ENCODE measurements at regions not wholly inside any gene's neighbourhood (a gene's known extent, or its start where the extent isn't known, plus 50 kb on each side); places are given as distances from the start of the nearest gene placed in this dataset.

GRCh38 chr3:75138345-75138744 lies 523.9 kb upstream of the CNTN3 start:
- Histone ChIP-seq H3K27me3 (no peaks in the 10 kb centered on the region), H3K27ac (no peak overlapping the region), H3K9me3 (peaks cover 0 to 16% (median 0%) of the 10 kb centered on the region in 11 donors), H3K4me1 (no peaks in the 10 kb centered on the region), H3K4me3 (no peak overlapping the region), H3K36me3 (no peaks in the 10 kb centered on the region)
- 93% methylated on average over 7 of the region's 7 CpGs for WGBS, 2 donors
- ATAC-seq: no peak
- intact Hi-C loops (cut with DNase I): no loop called here
- no peak for TF ChIP-seq CTCF (IDR thresholded peaks at IDR 0.05)
- DNase-seq: no peak

GRCh38 chr3:75140904-75141615 lies 523.1 kb upstream of the FRG2C start:
- H3K27ac ChIP-seq: no peak overlapping the region
- no peak for ATAC-seq
- peaks cover 0 to 8% (median 0%) of the 10 kb centered on the region in 11 donors for H3K9me3 ChIP-seq
- H3K36me3 ChIP-seq: no peaks in the 10 kb centered on the region
- no peaks in the 10 kb centered on the region for H3K4me1 ChIP-seq
- TF ChIP-seq CTCF (IDR thresholded peaks at IDR 0.05): no peak
- H3K4me3 ChIP-seq: no peak overlapping the region
- H3K27me3 ChIP-seq: no peaks in the 10 kb centered on the region
- WGBS, 2 donors: 85 to 88% methylated on average over 8 of the region's 8 CpGs
- no peak for DNase-seq
- intact Hi-C loops (cut with DNase I): no loop called here

- Histone ChIP-seq H3K27me3 (no peaks in the 10 kb centered on the region), H3K27ac (no peak overlapping the region), H3K9me3 (no peaks in the 10 kb centered on the region), H3K4me1 (no peaks in the 10 kb centered on the region), H3K36me3 (no peaks in the 10 kb centered on the region), H3K4me3 (no peak overlapping the region)
- TF ChIP-seq CTCF (IDR thresholded peaks at IDR 0.05): no peak
- intact Hi-C loops (cut with DNase I): no loop called here
- no peak for DNase-seq
- 93 to 97% methylated on average over 3 of the region's 3 CpGs for WGBS, 2 donors
- no peak for ATAC-seq
Observed at GRCh38 chr3:75144406-75144805, 519.7 kb upstream of the FRG2C start.

- H3K9me3 ChIP-seq: no peaks in the 10 kb centered on the region
- peaks cover 0 to 34% (median 0%) of the 10 kb centered on the region in 7 donors for H3K27me3 ChIP-seq
- no peaks in the 10 kb centered on the region for H3K4me1 ChIP-seq
- TF ChIP-seq CTCF (IDR thresholded peaks at IDR 0.05): peak in 8 of 9 donors; percentile 10 to 52 (median 34)
- 24 to 38% methylated on average over 2 of the region's 2 CpGs for WGBS, 2 donors
- DNase-seq (no peak), ATAC-seq (no peak)
- H3K27ac ChIP-seq: no peak overlapping the region
- intact Hi-C loops (cut with DNase I): loop anchor here in 3 of 10 donors (5.0 to 10.0 kb wide), 4 partner anchors 904 to 1304 kb away; no protein-coding TSS in a partner anchor
- H3K36me3 ChIP-seq: no peaks in the 10 kb centered on the region
- no peak overlapping the region for H3K4me3 ChIP-seq
Observed at GRCh38 chr3:75171630-75172230, 492.4 kb upstream of the FRG2C start.

Data from heart right ventricle (tissue), 16 donors.